SK-N-SH (cell line): ENCODE measurements at regions not wholly inside any gene's neighbourhood (a gene's known extent, or its start where the extent isn't known, plus 50 kb on each side); places are given as distances from the start of the nearest gene placed in this dataset.

ENCODE experiments used
- CTCF ChIA-PET: fragments of 300-600, 350-600 bp; formaldehyde crosslinking; extraction: SDS; loops from one replicate; lab custom pipeline; 2021; lab: Yijun Ruan, JAX
- POLR2A ChIA-PET: fragments of 350-600 bp; sonication (Branson Sonifier 250); formaldehyde crosslinking; extraction: SDS; loops from one replicate; lab custom pipeline; 2020; ENCODE audit warnings: antibody characterized with exemption, inconsistent platforms; lab: Yijun Ruan, JAX
- DNase-seq: peaks from one replicate; pipeline ENCODE4 v3.0.0; 2012
- H2AFZ ChIP-seq: fragments of 200-600 bp; sonication (generic); 2 replicates; pipeline ENCODE4 v1.8.1; 2016; ENCODE audit warnings: antibody characterized with exemption, mild to moderate bottlenecking, low read depth
- H3F3A ChIP-seq: fragments of 200-600 bp; sonication (generic); replicated peaks from 2 replicates; pipeline ENCODE3; 2016; ENCODE audit warnings: antibody characterized with exemption, mild to moderate bottlenecking; ENCODE audit not compliant: insufficient read depth
- H3K27ac ChIP-seq, 2 experiments: fragments of 200-500 bp in 1 of 2; fragments of 200-600 bp in 1 of 2; sonication (Bioruptor generic) in 1 of 2; sonication (generic), shearing (Covaris generic) in 1 of 2; 2 replicates each; pipeline versions ENCODE4 v1.5.1 to v1.6.1; 2014 to 2016; ENCODE audit warnings: low read depth in 2 of 2, inconsistent platforms in 1 of 2, low read length in 1 of 2, mild to moderate bottlenecking in 1 of 2, mixed read lengths in 1 of 2
- H3K27me3 ChIP-seq: fragments of 200-600 bp; sonication (generic), shearing (Covaris generic); 2 replicates; pipeline ENCODE4 v1.6.1; 2016; ENCODE audit warnings: mixed run types; ENCODE audit not compliant: insufficient read depth
- H3K36me3 ChIP-seq, 2 experiments: fragments of 200-500 bp in 1 of 2; fragments of 200-600 bp in 1 of 2; sonication (Bioruptor generic) in 1 of 2; sonication (generic) in 1 of 2; replicated peaks in 1 of 2; 2 replicates each; pipeline versions ENCODE3 to v1.5.1; 2014 to 2016; ENCODE audit warnings: low read length in 1 of 2, mild to moderate bottlenecking in 1 of 2; ENCODE audit not compliant: insufficient read depth in 2 of 2, control insufficient read depth in 1 of 2
- H3K4me1 ChIP-seq, 2 experiments: fragments of 200-500 bp in 1 of 2; fragments of 200-600 bp in 1 of 2; sonication (Bioruptor generic) in 1 of 2; sonication (generic), shearing (Covaris generic) in 1 of 2; 2 replicates each; pipeline versions ENCODE4 v1.5.1 to v1.6.1; 2014 to 2016; ENCODE audit warnings: low read depth in 1 of 2, low read length in 1 of 2, mixed run types in 1 of 2; ENCODE audit not compliant: insufficient read depth in 2 of 2, control insufficient read depth in 1 of 2
- H3K4me2 ChIP-seq: fragments of 200-600 bp; sonication (generic), shearing (Covaris generic); 2 replicates; pipeline ENCODE4 v1.6.1; 2017; ENCODE audit warnings: mixed run types
- H3K4me3 ChIP-seq, 2 experiments: fragments of 200-500 bp in 1 of 2; fragments of 200-600 bp in 1 of 2; sonication (Bioruptor generic) in 1 of 2; sonication (generic), shearing (Covaris generic) in 1 of 2; 2 replicates each; pipeline versions ENCODE4 v1.5.1 to v1.8.1; 2014 to 2016; ENCODE audit warnings: low read depth in 2 of 2, inconsistent platforms in 1 of 2, low read length in 1 of 2, mild to moderate bottlenecking in 1 of 2, mixed read lengths in 1 of 2, moderate library complexity in 1 of 2
- H3K79me2 ChIP-seq: fragments of 200-600 bp; sonication (generic); 2 replicates; pipeline ENCODE4 v1.8.1; 2017; ENCODE audit warnings: mild to moderate bottlenecking; ENCODE audit not compliant: insufficient read depth
- H3K9ac ChIP-seq: fragments of 200-600 bp; sonication (generic); 2 replicates; pipeline ENCODE4 v1.6.1; 2017; ENCODE audit warnings: mixed run types
- H3K9me2 ChIP-seq: fragments of 200-600 bp; sonication (generic); 2 replicates; pipeline ENCODE4 v1.6.1; 2017; ENCODE audit warnings: mixed run types
- H3K9me3 ChIP-seq: fragments of 200-600 bp; sonication (generic); 2 replicates; pipeline ENCODE4 v1.6.1; 2017; ENCODE audit warnings: mixed run types, mild to moderate bottlenecking, moderate library complexity
- H4K20me1 ChIP-seq: fragments of 200-600 bp; sonication (generic); 2 replicates; pipeline ENCODE4 v1.6.1; 2017; ENCODE audit warnings: mild to moderate bottlenecking, mixed run types; ENCODE audit not compliant: insufficient read depth
- ELF1 ChIP-seq: IDR thresholded peaks from 2 replicates; pipeline ENCODE4 v1.4.0; 2012
- EP300 ChIP-seq, 2 experiments: IDR thresholded peaks; 2 replicates each; pipeline versions ENCODE4 v1.4.0 to v1.6.1; 2012; ENCODE audit warnings: borderline replicate concordance in 1 of 2, low read depth in 1 of 2, low read length in 1 of 2
- EZH2phosphoT487 ChIP-seq: fragments of 200-600 bp; sonication (generic); IDR thresholded peaks from 2 replicates; pipeline ENCODE4 v1.6.1; 2017; ENCODE audit warnings: low read depth, mixed run types, mild to moderate bottlenecking, antibody characterized with exemption, moderate library complexity, borderline replicate concordance
- FOSL2 ChIP-seq: IDR thresholded peaks from 2 replicates; pipeline ENCODE4 v1.4.0; 2012; ENCODE audit warnings: low read depth, mild to moderate bottlenecking, moderate library complexity, borderline replicate concordance
- FOXJ3 ChIP-seq: sonication (generic); formaldehyde crosslinking; IDR thresholded peaks from 2 replicates; pipeline ENCODE4 v1.5.1; 2020; ENCODE audit warnings: mild to moderate bottlenecking, missing genetic modification reagents
- GABPA ChIP-seq: IDR thresholded peaks from 2 replicates; pipeline ENCODE4 v1.4.0; 2012; ENCODE audit warnings: low read depth, mild to moderate bottlenecking
- GATA2 ChIP-seq: sonication (generic); formaldehyde crosslinking; IDR thresholded peaks from 2 replicates; pipeline ENCODE4 v1.5.0; 2020; ENCODE audit warnings: mild to moderate bottlenecking, missing genetic modification reagents
- MAX ChIP-seq: IDR thresholded peaks from 2 replicates; pipeline ENCODE4 v1.4.0; 2012; ENCODE audit warnings: low read depth
- MEF2A ChIP-seq: IDR thresholded peaks from 2 replicates; pipeline ENCODE4 v1.4.0; 2012; ENCODE audit warnings: low read depth, borderline replicate concordance
- NFIC ChIP-seq: IDR thresholded peaks from 2 replicates; pipeline ENCODE4 v1.4.0; 2012; ENCODE audit warnings: borderline replicate concordance
- POLR2AphosphoS5 ChIP-seq: IDR thresholded peaks from 2 replicates; pipeline ENCODE4 v1.6.1; 2012; ENCODE audit warnings: low read depth, low read length
- RCOR1 ChIP-seq: fragments of 150-350 bp; IDR thresholded peaks from 2 replicates; pipeline ENCODE4 v1.6.1; 2017; ENCODE audit warnings: antibody characterized with exemption, low read length
- RXRA ChIP-seq: IDR thresholded peaks from 2 replicates; pipeline ENCODE4 v1.4.0; 2012; ENCODE audit warnings: low read depth, mild to moderate bottlenecking, borderline replicate concordance
- TAF1 ChIP-seq: IDR thresholded peaks from 2 replicates; pipeline ENCODE4 v1.6.1; 2012; ENCODE audit warnings: low read depth, mild to moderate bottlenecking, low read length, moderate library complexity, borderline replicate concordance
- TCF12 ChIP-seq: IDR thresholded peaks from 2 replicates; pipeline ENCODE4 v1.4.0; 2012
- TEAD4 ChIP-seq: IDR thresholded peaks from 2 replicates; pipeline ENCODE4 v1.4.0; 2012; ENCODE audit warnings: mild to moderate bottlenecking, borderline replicate concordance; ENCODE audit not compliant: insufficient read depth
- USF1 ChIP-seq: IDR thresholded peaks from 2 replicates; pipeline ENCODE4 v1.4.0; 2012; ENCODE audit warnings: low read depth, borderline replicate concordance
- WGBS: methylation state at CpG from one replicate; pipeline ENCODE4 v1.1.6; 2017; ENCODE audit warnings: low lambda C conversion rate; 5-methylcytosine and 5-hydroxymethylcytosine counted together
- TF ChIP-seq, protein P1 (sequence below): fragments of 200-600 bp; sonication (generic); IDR thresholded peaks from 2 replicates; pipeline ENCODE4 v1.6.1; 2017; ENCODE audit warnings: antibody characterized with exemption, mild to moderate bottlenecking, moderate library complexity
- TF ChIP-seq, protein P2 (sequence below): fragments of 150-350 bp; IDR thresholded peaks from 2 replicates; pipeline ENCODE4 v1.6.1; 2017; ENCODE audit warnings: antibody characterized with exemption, low read length, low read depth, borderline replicate concordance

DNA sequence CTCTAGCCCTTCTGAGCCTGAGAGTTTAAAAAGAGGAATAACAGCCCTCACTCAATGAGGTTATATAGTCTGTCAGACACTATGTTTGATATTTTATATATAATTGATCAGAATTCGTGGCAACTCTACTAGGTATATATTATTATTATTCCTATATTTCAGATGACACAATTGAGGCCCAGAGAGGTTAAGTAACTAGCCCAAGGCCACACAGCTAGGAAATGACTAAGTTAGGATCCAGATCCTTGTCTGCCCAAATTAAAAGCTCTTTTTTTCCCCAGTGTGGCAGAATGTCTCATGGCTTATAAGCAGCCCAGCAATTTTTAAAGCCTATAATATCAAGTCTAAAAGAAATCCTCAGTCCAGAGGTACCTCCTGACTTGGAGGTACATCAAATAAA lies 1119.9 kb upstream of the AUTS2 start:
- ChIA-PET CTCF (interaction anchor here (0.6 kb wide), 1 partner anchor 238 kb away, joined by 4 read pairs; no protein-coding TSS in a partner anchor), POLR2A (no interaction called here)
- H3K9me2 ChIP-seq: no peaks in the 10 kb centered on the region
- no peak for TF ChIP-seq TAF1
- TF ChIP-seq, protein P1, sequence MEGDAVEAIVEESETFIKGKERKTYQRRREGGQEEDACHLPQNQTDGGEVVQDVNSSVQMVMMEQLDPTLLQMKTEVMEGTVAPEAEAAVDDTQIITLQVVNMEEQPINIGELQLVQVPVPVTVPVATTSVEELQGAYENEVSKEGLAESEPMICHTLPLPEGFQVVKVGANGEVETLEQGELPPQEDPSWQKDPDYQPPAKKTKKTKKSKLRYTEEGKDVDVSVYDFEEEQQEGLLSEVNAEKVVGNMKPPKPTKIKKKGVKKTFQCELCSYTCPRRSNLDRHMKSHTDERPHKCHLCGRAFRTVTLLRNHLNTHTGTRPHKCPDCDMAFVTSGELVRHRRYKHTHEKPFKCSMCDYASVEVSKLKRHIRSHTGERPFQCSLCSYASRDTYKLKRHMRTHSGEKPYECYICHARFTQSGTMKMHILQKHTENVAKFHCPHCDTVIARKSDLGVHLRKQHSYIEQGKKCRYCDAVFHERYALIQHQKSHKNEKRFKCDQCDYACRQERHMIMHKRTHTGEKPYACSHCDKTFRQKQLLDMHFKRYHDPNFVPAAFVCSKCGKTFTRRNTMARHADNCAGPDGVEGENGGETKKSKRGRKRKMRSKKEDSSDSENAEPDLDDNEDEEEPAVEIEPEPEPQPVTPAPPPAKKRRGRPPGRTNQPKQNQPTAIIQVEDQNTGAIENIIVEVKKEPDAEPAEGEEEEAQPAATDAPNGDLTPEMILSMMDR: no peak
- no peak for TF ChIP-seq POLR2AphosphoS5
- no peak for TF ChIP-seq FOSL2
- no peak for TF ChIP-seq ELF1
- H3K27me3 ChIP-seq: no peaks in the 10 kb centered on the region
- H3F3A ChIP-seq: no peaks in the 10 kb centered on the region
- H2AFZ ChIP-seq: no peak overlapping the region
- H3K4me2 ChIP-seq: no peak overlapping the region
- H3K4me3 ChIP-seq: no peak overlapping the region
- H3K9me3 ChIP-seq: no peaks in the 10 kb centered on the region
- H3K9ac ChIP-seq: no peak overlapping the region
- WGBS: 0% methylated on average over 1 of the region's 1 CpG
- H3K79me2 ChIP-seq: no peaks in the 10 kb centered on the region
- no peaks in the 10 kb centered on the region for H3K36me3 ChIP-seq
- DNase-seq: no peak
- no peaks in the 10 kb centered on the region for H3K4me1 ChIP-seq
- no peaks in the 10 kb centered on the region for H4K20me1 ChIP-seq
- no peak overlapping the region for H3K27ac ChIP-seq

DNA sequence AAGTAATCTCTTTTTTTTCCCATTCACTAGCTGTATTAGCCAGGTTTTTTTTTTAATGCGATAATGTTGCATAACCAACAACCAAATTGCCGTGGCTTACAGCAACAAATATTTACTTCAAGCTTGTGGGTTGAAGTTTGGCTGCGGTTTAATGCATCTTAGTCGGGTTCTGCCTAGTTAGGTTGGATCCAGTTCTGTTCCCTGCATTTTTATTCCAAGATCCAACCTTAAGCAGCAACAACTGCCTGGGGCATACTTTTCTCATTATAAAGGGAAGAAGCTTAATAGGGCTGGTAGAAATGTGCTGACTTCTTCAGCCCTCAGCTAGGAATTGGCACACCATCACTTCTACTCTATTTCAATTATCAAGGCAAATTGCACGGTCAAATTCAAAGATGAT lies 1115.5 kb upstream of the AUTS2 start:
- H4K20me1 ChIP-seq: no peaks in the 10 kb centered on the region
- no peak overlapping the region for H3K4me2 ChIP-seq
- no peaks in the 10 kb centered on the region for H3K36me3 ChIP-seq
- ChIA-PET POLR2A (no interaction called here), CTCF (interaction anchor here (0.9 kb wide), 1 partner anchor 49 kb away, joined by 3 read pairs; no protein-coding TSS in a partner anchor)
- H3K9me3 ChIP-seq: no peaks in the 10 kb centered on the region
- no peaks in the 10 kb centered on the region for H3K79me2 ChIP-seq
- no peak overlapping the region for H3K9ac ChIP-seq
- no peak overlapping the region for H2AFZ ChIP-seq
- DNase-seq: no peak
- WGBS: 62% methylated on average over 5 of the region's 5 CpGs
- H3F3A ChIP-seq: no peaks in the 10 kb centered on the region
- no peak overlapping the region for H3K4me3 ChIP-seq
- no peak for TF ChIP-seq NFIC
- TF ChIP-seq TCF12: no peak
- TF ChIP-seq TEAD4: no peak
- TF ChIP-seq, protein P2, sequence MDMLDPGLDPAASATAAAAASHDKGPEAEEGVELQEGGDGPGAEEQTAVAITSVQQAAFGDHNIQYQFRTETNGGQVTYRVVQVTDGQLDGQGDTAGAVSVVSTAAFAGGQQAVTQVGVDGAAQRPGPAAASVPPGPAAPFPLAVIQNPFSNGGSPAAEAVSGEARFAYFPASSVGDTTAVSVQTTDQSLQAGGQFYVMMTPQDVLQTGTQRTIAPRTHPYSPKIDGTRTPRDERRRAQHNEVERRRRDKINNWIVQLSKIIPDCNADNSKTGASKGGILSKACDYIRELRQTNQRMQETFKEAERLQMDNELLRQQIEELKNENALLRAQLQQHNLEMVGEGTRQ: no peak
- TF ChIP-seq GATA2: no peak
- TF ChIP-seq EP300 (IDR thresholded peaks at IDR 0.05; ENCODE audit: borderline replicate concordance in 1 of 2, low read depth in 1 of 2, low read length in 1 of 2): no peak
- no peak for TF ChIP-seq MEF2A
- no peak for TF ChIP-seq USF1
- no peak for TF ChIP-seq RXRA
- no peak for TF ChIP-seq EZH2phosphoT487
- TF ChIP-seq POLR2AphosphoS5: no peak
- TF ChIP-seq GABPA: no peak
- no peak for TF ChIP-seq RCOR1
- no peak for TF ChIP-seq FOXJ3 (CRISPR knock-in tag)
- TF ChIP-seq MAX: no peak
- no peak for TF ChIP-seq FOSL2
- H3K27ac ChIP-seq: no peak overlapping the region
- no peaks in the 10 kb centered on the region for H3K27me3 ChIP-seq
- no peaks in the 10 kb centered on the region for H3K4me1 ChIP-seq
- no peaks in the 10 kb centered on the region for H3K9me2 ChIP-seq
